HK-2 (cell line): ENCODE measurements at regions not wholly inside any gene's neighbourhood (a gene's known extent, or its start where the extent isn't known, plus 50 kb on each side); places are given as distances from the start of the nearest gene placed in this dataset.

Source experiments
- DNase-seq: peaks from one replicate; pipeline ENCODE4 v3.0.0-alpha.2; 2018; ENCODE audit not compliant: unreplicated experiment

- no peak for DNase-seq
Measured at GRCh38 chr1:214928574-214928973, 154.0 kb upstream of the KCNK2 start.

GRCh38 chr1:214933375-214933774 is 149.2 kb upstream of the KCNK2 start:
- DNase-seq: no peak

DNA sequence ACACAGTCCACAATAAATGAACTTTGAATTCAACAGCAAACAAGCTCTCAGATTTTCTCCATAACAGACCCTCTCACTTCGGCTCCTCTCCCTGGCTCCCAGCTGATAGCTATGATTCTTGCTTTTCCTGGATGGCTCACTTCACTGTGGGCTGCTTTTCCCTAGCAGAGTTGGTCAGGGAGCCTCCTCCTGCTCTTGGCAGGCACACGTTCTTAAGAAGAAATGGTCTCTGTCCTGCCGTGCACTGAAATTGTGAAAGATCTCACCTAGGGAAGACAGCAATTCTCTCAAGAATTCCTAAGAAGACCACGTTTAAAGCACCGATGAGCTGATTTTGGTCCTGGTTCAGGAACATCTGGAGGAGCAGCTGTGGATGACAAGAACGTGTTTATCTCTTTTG is 148.5 kb upstream of the KCNK2 start:
- no peak for DNase-seq

DNA sequence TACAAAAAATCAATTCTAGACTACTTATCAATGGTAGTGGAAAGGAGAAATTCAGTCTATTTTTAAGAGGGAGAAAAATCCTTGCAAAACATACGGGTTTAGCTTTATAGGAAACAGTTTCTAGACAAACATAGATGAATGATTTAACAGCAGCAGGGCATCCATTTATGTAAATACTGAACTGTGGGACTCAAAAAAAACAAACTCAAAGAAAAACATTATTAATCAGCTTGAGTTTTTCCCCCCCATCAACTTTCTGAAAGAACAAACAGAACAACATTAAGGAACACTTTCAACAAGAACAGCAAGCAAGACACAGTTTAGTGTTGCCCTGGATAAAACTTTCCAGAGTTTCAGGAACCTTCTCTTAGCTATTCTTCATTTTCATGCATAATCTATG is 147.3 kb upstream of the KCNK2 start:
- no peak for DNase-seq

- DNase-seq: no peak
Measured at GRCh38 chr1:214939180-214939579, 143.4 kb upstream of the KCNK2 start.

GRCh38 chr1:214941061-214941460 is 141.5 kb upstream of the KCNK2 start:
- no peak for DNase-seq

GRCh38 chr1:214943054-214943453 is 139.5 kb upstream of the KCNK2 start:
- DNase-seq: no peak

DNA sequence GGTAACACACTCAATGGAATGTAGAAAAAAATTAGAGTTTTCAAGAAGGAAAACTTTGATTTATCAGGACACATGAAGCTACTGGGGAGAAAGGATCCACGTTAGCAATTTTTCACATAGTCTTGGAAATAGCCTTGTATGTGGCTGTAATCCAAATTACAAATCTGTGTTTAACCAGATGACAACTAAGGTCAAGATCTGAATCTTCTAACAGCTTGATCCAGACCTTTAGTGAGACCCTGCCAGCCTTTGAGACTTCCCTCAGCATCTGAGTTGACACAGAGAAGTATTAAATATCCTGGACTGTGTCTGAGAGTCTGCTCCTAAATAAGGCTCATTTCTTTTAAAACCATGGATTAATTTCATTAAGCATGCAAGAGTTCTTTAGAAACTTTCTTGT is 135.9 kb upstream of the KCNK2 start:
- DNase-seq: no peak

DNA sequence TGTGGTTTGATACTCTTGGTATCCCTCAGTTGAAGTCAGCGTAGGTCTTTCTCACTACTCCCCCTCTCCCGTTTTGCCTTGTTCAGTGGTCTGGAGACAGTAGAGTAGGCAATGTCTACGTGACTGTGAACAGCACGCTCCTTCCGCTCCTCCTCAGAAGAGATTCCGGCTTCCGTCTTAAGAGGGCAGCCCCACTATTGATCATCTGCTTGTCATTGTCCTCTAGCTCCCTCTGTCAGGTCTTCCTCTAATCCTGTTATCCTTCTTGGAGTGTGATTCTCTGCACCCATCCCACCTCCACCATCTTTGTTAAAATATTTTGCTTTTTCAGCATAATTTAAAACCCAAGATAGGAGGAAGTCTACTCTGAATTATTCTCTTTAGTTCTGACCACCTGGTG is 129.9 kb upstream of the KCNK2 start:
- DNase-seq: no peak

DNA sequence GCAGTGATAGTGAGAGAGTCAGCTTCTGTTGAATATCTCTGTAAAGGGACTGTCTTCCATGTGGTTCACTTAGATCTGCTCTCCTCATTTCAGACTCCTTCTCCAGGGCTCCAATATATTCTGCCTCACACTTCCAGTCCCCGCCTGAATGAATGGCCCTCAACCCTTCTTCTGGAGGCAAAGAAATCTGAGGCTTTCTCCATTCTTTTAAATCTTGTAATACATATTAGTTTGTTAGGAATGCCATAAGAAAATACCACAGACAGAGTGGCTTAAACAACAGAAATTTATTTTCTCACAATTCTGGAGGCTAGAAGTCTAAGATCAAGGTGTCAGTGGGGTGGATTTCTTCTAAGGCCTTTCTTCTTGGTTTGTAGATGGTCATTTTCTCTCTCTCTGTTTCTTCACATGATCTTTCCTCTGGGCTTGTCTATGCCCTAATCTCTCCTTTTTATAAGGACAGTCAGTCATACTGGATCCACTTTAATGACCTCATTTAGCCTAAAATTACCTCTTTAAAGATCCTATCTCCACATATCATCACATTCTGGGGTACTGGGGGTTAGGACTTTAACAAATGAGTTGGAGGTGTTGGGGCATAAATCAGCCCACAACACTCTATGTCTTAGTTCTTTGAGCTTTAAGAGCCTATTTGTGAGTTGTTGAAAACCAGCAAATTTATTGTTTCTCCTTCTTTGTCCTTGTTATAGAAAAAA is 128.5 kb upstream of the KCNK2 start:
- no peak for DNase-seq

- DNase-seq: no peak
Measured at GRCh38 chr1:214954617-214954949, 128.0 kb upstream of the KCNK2 start.

GRCh38 chr1:214957330-214958137 is 125.0 kb upstream of the KCNK2 start:
- peak; percentile 21 for DNase-seq

- DNase-seq: no peak
Measured at GRCh38 chr1:214958486-214958885, 124.1 kb upstream of the KCNK2 start.

GRCh38 chr1:214966346-214966745 is 116.2 kb upstream of the KCNK2 start:
- DNase-seq: no peak

GRCh38 chr1:214967865-214968575 is 114.5 kb upstream of the KCNK2 start:
- DNase-seq: no peak

- no peak for DNase-seq
Measured at GRCh38 chr1:214970016-214970415, 112.5 kb upstream of the KCNK2 start.

GRCh38 chr1:214971071-214971470 is 111.5 kb upstream of the KCNK2 start:
- DNase-seq: no peak

DNA sequence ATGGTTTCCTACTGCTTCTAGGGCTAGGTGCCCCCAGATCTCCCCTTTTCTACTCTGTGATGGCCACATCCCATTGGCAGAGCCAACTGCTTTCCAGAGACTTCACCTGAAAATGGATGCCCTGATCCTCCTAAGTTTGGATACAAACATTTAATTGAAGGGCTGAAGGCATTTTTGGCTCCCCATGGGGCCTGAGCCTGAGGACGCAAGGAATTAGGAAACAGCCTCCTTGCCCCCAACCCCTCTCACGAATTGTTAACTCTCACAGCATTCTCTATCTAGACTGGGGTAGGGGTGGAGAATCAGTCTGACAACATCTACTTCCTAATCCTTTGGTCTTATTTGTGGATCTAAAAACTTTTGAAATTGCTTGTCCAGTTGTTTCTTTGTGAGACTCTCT is 108.5 kb upstream of the KCNK2 start:
- no peak for DNase-seq

DNA sequence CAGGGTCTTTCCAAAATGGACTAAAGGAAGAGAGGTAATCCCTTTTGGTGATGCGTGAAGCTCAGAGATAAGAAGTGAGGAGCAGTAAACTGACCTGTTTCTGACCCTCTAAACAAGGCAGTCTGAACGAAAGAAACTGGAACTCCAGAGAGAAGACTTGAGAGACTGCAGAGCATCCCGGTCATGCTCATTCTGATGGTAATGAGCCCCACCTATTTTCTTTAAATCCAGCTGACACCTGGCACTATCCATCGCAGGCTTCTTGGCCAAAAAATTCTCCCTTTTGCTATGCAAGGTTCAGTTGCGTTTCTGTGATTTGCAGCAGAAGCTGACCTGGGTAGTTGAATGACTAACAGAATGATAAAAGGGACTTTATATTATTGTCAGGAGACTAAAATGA is 105.9 kb upstream of the KCNK2 start:
- no peak for DNase-seq

- no peak for DNase-seq
Measured at GRCh38 chr1:214977110-214977509, 105.4 kb upstream of the KCNK2 start.

GRCh38 chr1:214977700-214978374 is 104.7 kb upstream of the KCNK2 start:
- DNase-seq: no peak

DNA sequence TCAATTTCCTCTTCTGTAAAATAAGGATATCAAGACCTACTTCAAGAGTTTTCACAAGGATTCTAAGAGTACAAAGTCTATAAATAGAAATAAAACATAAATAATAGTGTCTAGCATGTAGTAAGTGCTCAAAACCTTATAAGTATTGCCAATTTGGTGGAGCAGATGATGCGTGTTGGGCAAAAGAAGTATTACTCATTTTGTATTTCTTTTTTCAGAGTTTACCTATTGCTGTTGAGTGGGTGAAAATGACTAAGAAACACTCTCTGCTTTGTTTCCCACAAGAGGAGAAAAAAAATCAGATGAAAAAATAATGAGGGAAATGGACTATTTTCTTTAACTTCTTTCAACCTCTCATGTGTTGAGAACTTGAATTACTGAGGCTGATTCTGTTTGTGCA is 103.3 kb upstream of the KCNK2 start:
- DNase-seq: no peak
